Left ventricle myocardium inferior (tissue), 1 donor: ENCODE measurements at regions not wholly inside any gene's neighbourhood (a gene's known extent, or its start where the extent isn't known, plus 50 kb on each side); places are given as distances from the start of the nearest gene placed in this dataset.
"Not testable (repeated sequence)": the region's sequence is repeated elsewhere in the genome, so short reads cannot be mapped to it uniquely, and the experiment has no call there.

ENCODE experiments used
- DNase-seq: peaks from one replicate; pipeline ENCODE4 v3.0.0-alpha.2; 2020
- H3K27ac ChIP-seq: fragments of 200-600 bp; replicated peaks from 2 replicates; pipeline ENCODE4 v1.8.0; 2021
- H3K27me3 ChIP-seq: fragments of 200-600 bp; 2 replicates; pipeline ENCODE4 v1.8.0; 2021; ENCODE audit warnings: low read depth
- H3K36me3 ChIP-seq: fragments of 200-600 bp; 2 replicates; pipeline ENCODE4 v1.8.0; 2021
- H3K4me1 ChIP-seq: fragments of 200-600 bp; 2 replicates; pipeline ENCODE4 v1.8.0; 2021
- H3K4me3 ChIP-seq: fragments of 200-600 bp; 2 replicates; pipeline ENCODE4 v1.8.0; 2021; ENCODE audit warnings: mild to moderate bottlenecking, moderate library complexity
- H3K9me3 ChIP-seq: fragments of 200-600 bp; replicated peaks from 2 replicates; pipeline ENCODE4 v1.8.0; 2021
- CTCF ChIP-seq: fragments of 200-600 bp; IDR thresholded peaks from 2 replicates; pipeline ENCODE4 v1.8.0; 2021; ENCODE audit warnings: antibody characterized with exemption, mild to moderate bottlenecking, borderline replicate concordance
- intact Hi-C: fragments of 100-400 bp; cut with micrococcal nuclease; formaldehyde crosslinking; loops from one replicate; pipeline ENCODE4 v1.11.0; 2022
- donor health status: DM: no; HTN: yes; CAD: no; lungs with severe emphysema.

GRCh38 chr7:148515237-148515636 lies 75.3 kb upstream of the C7orf33 start:
- H3K27ac ChIP-seq = no peak overlapping the region
- peaks cover 41% of the 10 kb centered on the region for H3K27me3 ChIP-seq
- DNase-seq = no peak
- H3K36me3 ChIP-seq = no peaks in the 10 kb centered on the region
- TF ChIP-seq CTCF = no peak
- no peak overlapping the region for H3K4me3 ChIP-seq
- intact Hi-C loops = no loop called here
- no peaks in the 10 kb centered on the region for H3K9me3 ChIP-seq
- H3K4me1 ChIP-seq = no peaks in the 10 kb centered on the region

- H3K4me1 ChIP-seq = no peaks in the 10 kb centered on the region
- no peak for TF ChIP-seq CTCF
- intact Hi-C loops = no loop called here
- no peaks in the 10 kb centered on the region for H3K9me3 ChIP-seq
- no peaks in the 10 kb centered on the region for H3K36me3 ChIP-seq
- peaks cover 45% of the 10 kb centered on the region for H3K27me3 ChIP-seq
- DNase-seq = no peak
- no peak overlapping the region for H3K27ac ChIP-seq
- H3K4me3 ChIP-seq = no peak overlapping the region
These were observed 74.6 kb upstream of the C7orf33 start for GRCh38 chr7:148515728-148516695.

GRCh38 chr7:148519386-148519785 lies 71.2 kb upstream of the C7orf33 start:
- H3K9me3 ChIP-seq, H3K27ac ChIP-seq, H3K4me1 ChIP-seq, H3K4me3 ChIP-seq, DNase-seq, intact Hi-C loops, H3K36me3 ChIP-seq: not testable (repeated sequence)
- peaks cover 46% of the 10 kb centered on the region for H3K27me3 ChIP-seq

- H3K9me3 ChIP-seq = no peaks in the 10 kb centered on the region
- H3K27me3 ChIP-seq = peaks cover 50% of the 10 kb centered on the region
- H3K36me3 ChIP-seq = no peaks in the 10 kb centered on the region
- H3K27ac ChIP-seq = no peak overlapping the region
- DNase-seq = no peak
- intact Hi-C loops = no loop called here
- TF ChIP-seq CTCF = no peak
- no peaks in the 10 kb centered on the region for H3K4me1 ChIP-seq
- no peak overlapping the region for H3K4me3 ChIP-seq
These were observed 69.3 kb upstream of the C7orf33 start for GRCh38 chr7:148521271-148521670.

GRCh38 chr7:148523550-148523949 lies 67.0 kb upstream of the C7orf33 start:
- no peaks in the 10 kb centered on the region for H3K36me3 ChIP-seq
- H3K4me3 ChIP-seq = no peak overlapping the region
- intact Hi-C loops = no loop called here
- DNase-seq = no peak
- no peak overlapping the region for H3K27ac ChIP-seq
- H3K27me3 ChIP-seq = peaks cover 54% of the 10 kb centered on the region
- no peak for TF ChIP-seq CTCF
- H3K4me1 ChIP-seq = no peaks in the 10 kb centered on the region
- no peaks in the 10 kb centered on the region for H3K9me3 ChIP-seq
